ENCODE measurements at regions not wholly inside any gene's neighbourhood (a gene's known extent, or its start where the extent isn't known, plus 50 kb on each side); places are given as distances from the start of the nearest gene placed in this dataset.

- Histone ChIP-seq H3K9ac (ENCODE audit: low read depth, low read length) (no peak overlapping the region), H3K9me3 (ENCODE audit: insufficient read depth, low read depth, low read length) (no peaks in the 10 kb centered on the region), H3K4me3 (ENCODE audit: low read length) (no peak overlapping the region), H3K36me3 (ENCODE audit: insufficient read depth, low read depth, low read length) (no peaks in the 10 kb centered on the region), H3K4me1 (ENCODE audit: insufficient read depth, low read length) (no peaks in the 10 kb centered on the region), H3K27me3 (ENCODE audit: insufficient read depth, low read length) (no peaks in the 10 kb centered on the region), H3K27ac (ENCODE audit: low read length) (no peak overlapping the region)
Observed at GRCh38 chr19:28208745-28209144, 1004.2 kb downstream of the UQCRFS1 start.

GRCh38 chr19:28207244-28207643 is 1005.7 kb downstream of the UQCRFS1 start:
- Histone ChIP-seq H3K36me3 (ENCODE audit: insufficient read depth, low read depth, low read length) (no peaks in the 10 kb centered on the region), H3K9me3 (ENCODE audit: insufficient read depth, low read depth, low read length) (no peaks in the 10 kb centered on the region), H3K27me3 (ENCODE audit: insufficient read depth, low read length) (no peaks in the 10 kb centered on the region), H3K4me3 (ENCODE audit: low read length) (no peak overlapping the region), H3K27ac (ENCODE audit: low read length) (no peak overlapping the region), H3K4me1 (ENCODE audit: insufficient read depth, low read length) (no peaks in the 10 kb centered on the region), H3K9ac (ENCODE audit: low read depth, low read length) (no peak overlapping the region)

- Histone ChIP-seq H3K36me3 (ENCODE audit: insufficient read depth, low read depth, low read length) (no peaks in the 10 kb centered on the region), H3K4me3 (ENCODE audit: low read length) (no peak overlapping the region), H3K27me3 (ENCODE audit: insufficient read depth, low read length) (no peaks in the 10 kb centered on the region), H3K27ac (ENCODE audit: low read length) (no peak overlapping the region), H3K9ac (ENCODE audit: low read depth, low read length) (no peak overlapping the region), H3K9me3 (ENCODE audit: insufficient read depth, low read depth, low read length) (no peaks in the 10 kb centered on the region), H3K4me1 (ENCODE audit: insufficient read depth, low read length) (no peaks in the 10 kb centered on the region)
Observed at GRCh38 chr19:28201462-28201943, 1011.4 kb downstream of the UQCRFS1 start.

GRCh38 chr19:28199323-28199722 is 1013.6 kb downstream of the UQCRFS1 start:
- Histone ChIP-seq H3K9ac (ENCODE audit: low read depth, low read length) (no peak overlapping the region), H3K27ac (ENCODE audit: low read length) (no peak overlapping the region), H3K27me3 (ENCODE audit: insufficient read depth, low read length) (no peaks in the 10 kb centered on the region), H3K4me3 (ENCODE audit: low read length) (no peak overlapping the region), H3K9me3 (ENCODE audit: insufficient read depth, low read depth, low read length) (no peaks in the 10 kb centered on the region), H3K4me1 (ENCODE audit: insufficient read depth, low read length) (0 out of 2 replicates have a peak, but pooled peaks cover 2% of the 10 kb centered on the region), H3K36me3 (ENCODE audit: insufficient read depth, low read depth, low read length) (no peaks in the 10 kb centered on the region)

GRCh38 chr19:28196961-28197360 is 1016.0 kb downstream of the UQCRFS1 start:
- Histone ChIP-seq H3K9me3 (ENCODE audit: insufficient read depth, low read depth, low read length) (no peaks in the 10 kb centered on the region), H3K4me3 (ENCODE audit: low read length) (no peak overlapping the region)

GRCh38 chr19:28196101-28196500 is 1016.9 kb downstream of the UQCRFS1 start:
- no peaks in the 10 kb centered on the region for H3K36me3 ChIP-seq (ENCODE audit: insufficient read depth, low read depth, low read length)
- no peak overlapping the region for H3K4me3 ChIP-seq (ENCODE audit: low read length)
- H3K9me3 ChIP-seq (ENCODE audit: insufficient read depth, low read depth, low read length), result no peaks in the 10 kb centered on the region
- no peaks in the 10 kb centered on the region for H3K27me3 ChIP-seq (ENCODE audit: insufficient read depth, low read length)
- no peak overlapping the region for H3K9ac ChIP-seq (ENCODE audit: low read depth, low read length)
- H3K27ac ChIP-seq (ENCODE audit: low read length), result no peak overlapping the region
- 0 out of 2 replicates have a peak, but pooled peaks cover 2% of the 10 kb centered on the region for H3K4me1 ChIP-seq (ENCODE audit: insufficient read depth, low read length)

More at GRCh38 chr19:28196961-28197360, 1016.0 kb downstream of the UQCRFS1 start:
- no peaks in the 10 kb centered on the region for H3K27me3 ChIP-seq (ENCODE audit: insufficient read depth, low read length)
- H3K4me1 ChIP-seq (ENCODE audit: insufficient read depth, low read length), result 0 out of 2 replicates have a peak, but pooled peaks cover 2% of the 10 kb centered on the region
- no peaks in the 10 kb centered on the region for H3K36me3 ChIP-seq (ENCODE audit: insufficient read depth, low read depth, low read length)
- no peak overlapping the region for H3K9ac ChIP-seq (ENCODE audit: low read depth, low read length)
- H3K27ac ChIP-seq (ENCODE audit: low read length), result no peak overlapping the region

- Histone ChIP-seq H3K36me3 (ENCODE audit: insufficient read depth, low read depth, low read length) (no peaks in the 10 kb centered on the region), H3K9me3 (ENCODE audit: insufficient read depth, low read depth, low read length) (no peaks in the 10 kb centered on the region)
Observed at GRCh38 chr19:28185646-28186045, 1027.3 kb downstream of the UQCRFS1 start.

GRCh38 chr19:28184997-28185396 is 1028.0 kb downstream of the UQCRFS1 start:
- Histone ChIP-seq H3K9ac (ENCODE audit: low read depth, low read length) (no peak overlapping the region), H3K36me3 (ENCODE audit: insufficient read depth, low read depth, low read length) (no peaks in the 10 kb centered on the region), H3K27me3 (ENCODE audit: insufficient read depth, low read length) (no peaks in the 10 kb centered on the region), H3K9me3 (ENCODE audit: insufficient read depth, low read depth, low read length) (no peaks in the 10 kb centered on the region), H3K4me1 (ENCODE audit: insufficient read depth, low read length) (peaks cover 16% of the 10 kb centered on the region; the same call in 1 of the 2 replicates), H3K27ac (ENCODE audit: low read length) (no peak overlapping the region), H3K4me3 (ENCODE audit: low read length) (no peak overlapping the region)

More at GRCh38 chr19:28185646-28186045, 1027.3 kb downstream of the UQCRFS1 start:
- Histone ChIP-seq H3K4me3 (ENCODE audit: low read length) (no peak overlapping the region), H3K4me1 (ENCODE audit: insufficient read depth, low read length) (peaks cover 16% of the 10 kb centered on the region; the same call in 1 of the 2 replicates), H3K9ac (ENCODE audit: low read depth, low read length) (no peak overlapping the region), H3K27ac (ENCODE audit: low read length) (no peak overlapping the region), H3K27me3 (ENCODE audit: insufficient read depth, low read length) (no peaks in the 10 kb centered on the region)

- no peak overlapping the region for H3K9ac ChIP-seq (ENCODE audit: low read depth, low read length)
- no peaks in the 10 kb centered on the region for H3K36me3 ChIP-seq (ENCODE audit: insufficient read depth, low read depth, low read length)
- H3K27ac ChIP-seq (ENCODE audit: low read length), result no peak overlapping the region
- no peaks in the 10 kb centered on the region for H3K27me3 ChIP-seq (ENCODE audit: insufficient read depth, low read length)
- no peak overlapping the region for H3K4me3 ChIP-seq (ENCODE audit: low read length)
- H3K4me1 ChIP-seq (ENCODE audit: insufficient read depth, low read length), result no peaks in the 10 kb centered on the region
- peaks cover 29% of the 10 kb centered on the region for H3K9me3 ChIP-seq (ENCODE audit: insufficient read depth, low read depth, low read length)
Observed at GRCh38 chr19:28176193-28176592, 1036.8 kb downstream of the UQCRFS1 start.

- Histone ChIP-seq H3K9ac (ENCODE audit: low read depth, low read length) (no peak overlapping the region), H3K36me3 (ENCODE audit: insufficient read depth, low read depth, low read length) (no peaks in the 10 kb centered on the region), H3K9me3 (ENCODE audit: insufficient read depth, low read depth, low read length) (peaks cover 16% of the 10 kb centered on the region), H3K27ac (ENCODE audit: low read length) (no peak overlapping the region), H3K4me3 (ENCODE audit: low read length) (no peak overlapping the region), H3K27me3 (ENCODE audit: insufficient read depth, low read length) (no peaks in the 10 kb centered on the region), H3K4me1 (ENCODE audit: insufficient read depth, low read length) (peaks cover 33% of the 10 kb centered on the region)
Observed at GRCh38 chr19:28171983-28172382, 1041.0 kb downstream of the UQCRFS1 start.

- Histone ChIP-seq H3K27ac (ENCODE audit: low read length) (peak overlapping the region; percentile 5), H3K36me3 (ENCODE audit: insufficient read depth, low read depth, low read length) (no peaks in the 10 kb centered on the region), H3K27me3 (ENCODE audit: insufficient read depth, low read length) (no peaks in the 10 kb centered on the region), H3K9ac (ENCODE audit: low read depth, low read length) (peak overlapping the region; percentile 37; the same call in 1 of the 2 replicates), H3K4me1 (ENCODE audit: insufficient read depth, low read length) (peaks cover 33% of the 10 kb centered on the region), H3K9me3 (ENCODE audit: insufficient read depth, low read depth, low read length) (no peaks in the 10 kb centered on the region), H3K4me3 (ENCODE audit: low read length) (peak overlapping the region; percentile 4; the same call in 1 of the 2 replicates)
Observed at GRCh38 chr19:28170066-28170465, 1042.9 kb downstream of the UQCRFS1 start.

- H3K9me3 ChIP-seq (ENCODE audit: insufficient read depth, low read depth, low read length), result no peaks in the 10 kb centered on the region
Observed at GRCh38 chr19:28169168-28169887, 1043.6 kb downstream of the UQCRFS1 start.

More at GRCh38 chr19:28169168-28169887, 1043.6 kb downstream of the UQCRFS1 start:
- H3K9ac ChIP-seq (ENCODE audit: low read depth, low read length), result peak overlapping the region; percentile 37; the same call in 1 of the 2 replicates
- H3K27me3 ChIP-seq (ENCODE audit: insufficient read depth, low read length), result no peaks in the 10 kb centered on the region
- H3K4me3 ChIP-seq (ENCODE audit: low read length), result peak overlapping the region; percentile 6; the same call in 1 of the 2 replicates
- peaks cover 33% of the 10 kb centered on the region for H3K4me1 ChIP-seq (ENCODE audit: insufficient read depth, low read length)
- no peaks in the 10 kb centered on the region for H3K36me3 ChIP-seq (ENCODE audit: insufficient read depth, low read depth, low read length)
- peak overlapping the region; percentile 5 for H3K27ac ChIP-seq (ENCODE audit: low read length)
